IMR-90 (cell line): ENCODE measurements at regions not wholly inside any gene's neighbourhood (a gene's known extent, or its start where the extent isn't known, plus 50 kb on each side); places are given as distances from the start of the nearest gene placed in this dataset.

Source experiments
- ATAC-seq: fragments of 200-7000 bp; cut with Tn5 transposase; 2 replicates; pipeline ENCODE4 v1.9.1; 2020; ENCODE audit warnings: low read depth, mild to moderate bottlenecking, moderate library complexity
- BruUV-seq: library from RNA; stranded (reverse); fragments of 400-500 nt; replicated peaks from 2 replicates; lab custom pipeline; 2021; lab: Mats Ljungman, UMichigan
- CTCF ChIA-PET: fragments of 300-600 bp; formaldehyde crosslinking; extraction: SDS; loops from one replicate; lab custom pipeline; 2021; ENCODE audit warnings: antibody characterized with exemption; lab: Yijun Ruan, JAX
- POLR2A ChIA-PET: fragments of 300-600 bp; sonication (Branson Sonifier 250); formaldehyde crosslinking; loops from one replicate; lab custom pipeline; 2022; ENCODE audit warnings: antibody characterized with exemption; ENCODE audit not compliant: unreplicated experiment; lab: Charles Lee
- DNase-seq: peaks from one replicate; pipeline ENCODE4 v3.0.0; 2013
- H2AFZ ChIP-seq: replicated peaks from 2 replicates; pipeline ENCODE3; 2013; ENCODE audit warnings: low read length, mild to moderate bottlenecking; ENCODE audit not compliant: poor library complexity
- H2AK5ac ChIP-seq: 2 replicates; pipeline ENCODE4 v1.6.1; 2013; ENCODE audit warnings: low read depth, low read length, inconsistent platforms
- H2AK9ac ChIP-seq: replicated peaks from 2 replicates; pipeline ENCODE3; 2013; ENCODE audit warnings: mild to moderate bottlenecking, low read depth, low read length, moderate library complexity; ENCODE audit not compliant: poor library complexity
- H2BK120ac ChIP-seq: 2 replicates; pipeline ENCODE4 v1.6.1; 2013; ENCODE audit warnings: low read depth, low read length, inconsistent platforms
- H2BK15ac ChIP-seq: 3 replicates; pipeline ENCODE4 v1.6.1; 2013; ENCODE audit warnings: low read depth, low read length, inconsistent platforms
- H2BK20ac ChIP-seq: 2 replicates; pipeline ENCODE4 v1.6.1; 2013; ENCODE audit warnings: low read depth, mild to moderate bottlenecking, inconsistent platforms, low read length, moderate library complexity
- H2BK5ac ChIP-seq: 2 replicates; pipeline ENCODE4 v1.6.1; 2013; ENCODE audit warnings: mild to moderate bottlenecking, low read depth, low read length, inconsistent platforms; ENCODE audit not compliant: poor library complexity, severe bottlenecking
- H3K14ac ChIP-seq: replicated peaks from 2 replicates; pipeline ENCODE4 v1.6.1; 2013; ENCODE audit warnings: low read depth, low read length, inconsistent platforms
- H3K18ac ChIP-seq: 2 replicates; pipeline ENCODE4 v1.6.1; 2013; ENCODE audit warnings: low read depth, low read length, control low read depth
- H3K23ac ChIP-seq: 2 replicates; pipeline ENCODE4 v1.6.1; 2013; ENCODE audit warnings: low read depth, low read length, inconsistent platforms
- H3K27ac ChIP-seq: 2 replicates; pipeline ENCODE4 v1.5.1; 2013; ENCODE audit warnings: mild to moderate bottlenecking, control low read depth, low read length; ENCODE audit not compliant: insufficient read depth
- H3K27me3 ChIP-seq: 2 replicates; pipeline ENCODE4 v1.6.1; 2013; ENCODE audit warnings: low read length; ENCODE audit not compliant: control insufficient read depth, insufficient read depth
- H3K36me3 ChIP-seq: 2 replicates; pipeline ENCODE4 v1.6.1; 2013; ENCODE audit warnings: low read length, mixed read lengths; ENCODE audit not compliant: control insufficient read depth, insufficient read depth
- H3K4ac ChIP-seq: 2 replicates; pipeline ENCODE4 v1.6.1; 2013; ENCODE audit warnings: low read depth, low read length, inconsistent platforms
- H3K4me1 ChIP-seq: 2 replicates; pipeline ENCODE4 v1.6.1; 2013; ENCODE audit warnings: low read length, mixed read lengths; ENCODE audit not compliant: control insufficient read depth, insufficient read depth
- H3K4me2 ChIP-seq: 2 replicates; pipeline ENCODE4 v1.6.1; 2013; ENCODE audit warnings: low read depth, mild to moderate bottlenecking, control low read depth, low read length, moderate library complexity
- H3K4me3 ChIP-seq: 2 replicates; pipeline ENCODE4 v1.5.1; 2013; ENCODE audit warnings: low read depth, mild to moderate bottlenecking, control low read depth, low read length, moderate library complexity; ENCODE audit not compliant: insufficient read depth
- H3K56ac ChIP-seq: 2 replicates; pipeline ENCODE4 v1.6.1; 2013; ENCODE audit warnings: low read length, inconsistent platforms; ENCODE audit not compliant: insufficient read depth; ENCODE audit errors: extremely low read depth
- H3K79me1 ChIP-seq, 2 experiments: 2 replicates each; pipeline ENCODE4 v1.6.1; 2013; ENCODE audit warnings: low read length in 2 of 2, inconsistent platforms in 1 of 2, low read depth in 1 of 2
- H3K9ac ChIP-seq: 2 replicates; pipeline ENCODE4 v1.6.1; 2013; ENCODE audit warnings: low read depth, low read length, control low read depth
- H3K9me1 ChIP-seq: 2 replicates; pipeline ENCODE4 v1.6.1; 2013; ENCODE audit warnings: low read length, inconsistent platforms; ENCODE audit not compliant: insufficient read depth
- H3K9me3 ChIP-seq: 2 replicates; pipeline ENCODE4 v1.6.1; 2013; ENCODE audit warnings: low read length; ENCODE audit not compliant: control insufficient read depth, insufficient read depth
- H4K20me1 ChIP-seq: 2 replicates; pipeline ENCODE4 v1.6.1; 2013; ENCODE audit warnings: low read length, inconsistent platforms; ENCODE audit not compliant: insufficient read depth
- H4K5ac ChIP-seq: 2 replicates; pipeline ENCODE4 v1.6.1; 2013; ENCODE audit warnings: mild to moderate bottlenecking, low read depth, low read length, control low read depth
- H4K8ac ChIP-seq, 2 experiments: 2 replicates each; pipeline ENCODE4 v1.6.1; 2013; ENCODE audit warnings: low read depth in 2 of 2, low read length in 2 of 2, control low read depth in 1 of 2, inconsistent platforms in 1 of 2
- H4K91ac ChIP-seq: 2 replicates; pipeline ENCODE4 v1.6.1; 2013; ENCODE audit warnings: low read depth, low read length, inconsistent platforms; ENCODE audit not compliant: insufficient read depth
- BHLHE40 ChIP-seq: fragments of 150-350 bp; IDR thresholded peaks from 2 replicates; pipeline ENCODE4 v1.6.1; 2016; ENCODE audit warnings: mild to moderate bottlenecking, low read depth, low read length
- CEBPB ChIP-seq: IDR thresholded peaks from 2 replicates; pipeline ENCODE4 v1.6.1; 2012; ENCODE audit warnings: low read depth, low read length, improper control_type of control experiment
- CHD1 ChIP-seq: IDR thresholded peaks from 2 replicates; pipeline ENCODE4 v1.6.1; 2012; ENCODE audit warnings: low read depth, low read length, improper control_type of control experiment
- ELK1 ChIP-seq: fragments of 150-350 bp; IDR thresholded peaks from 2 replicates; pipeline ENCODE4 v1.6.1; 2016; ENCODE audit warnings: low read depth, mild to moderate bottlenecking, low read length, moderate library complexity, borderline replicate concordance
- MAFK ChIP-seq: IDR thresholded peaks from 2 replicates; pipeline ENCODE4 v1.6.1; 2012; ENCODE audit warnings: low read depth, low read length, improper control_type of control experiment
- MXI1 ChIP-seq: IDR thresholded peaks from 2 replicates; pipeline ENCODE4 v1.6.1; 2012; ENCODE audit warnings: low read depth, mild to moderate bottlenecking, low read length, moderate library complexity, borderline replicate concordance
- NFE2L2 ChIP-seq: fragments of 150-350 bp; IDR thresholded peaks from 2 replicates; pipeline ENCODE4 v1.6.1; 2016; ENCODE audit warnings: low read depth, mild to moderate bottlenecking, low read length
- POLR2A ChIP-seq: IDR thresholded peaks from 2 replicates; pipeline ENCODE4 v1.6.1; 2012; ENCODE audit warnings: mild to moderate bottlenecking, low read depth, low read length
- RAD21 ChIP-seq: IDR thresholded peaks from 2 replicates; pipeline ENCODE4 v1.6.1; 2012; ENCODE audit warnings: low read length, improper control_type of control experiment
- RCOR1 ChIP-seq: IDR thresholded peaks from 2 replicates; pipeline ENCODE4 v1.6.1; 2012; ENCODE audit warnings: mild to moderate bottlenecking, low read length, improper control_type of control experiment; ENCODE audit not compliant: insufficient replicate concordance
- RFX5 ChIP-seq: IDR thresholded peaks from 2 replicates; pipeline ENCODE4 v1.8.0; 2012; ENCODE audit warnings: low read depth, mild to moderate bottlenecking, low read length, moderate library complexity
- WGBS, 2 experiments: methylation state at CpG; one replicate each; pipeline versions ENCODE4 v1.1.5 to v1.1.7; 2013; ENCODE audit warnings: missing lambda C conversion rate in 2 of 2; ENCODE audit not compliant: insufficient read length in 1 of 2; ENCODE audit errors: extremely low coverage in 2 of 2; 5-methylcytosine and 5-hydroxymethylcytosine counted together
- dilution Hi-C: fragments of 300-500 bp; cut with HindIII; formaldehyde crosslinking; loops from one replicate; pipeline ENCODE4 v1.14.3; 2018; ENCODE audit warnings: low sequenced_read_pairs; ENCODE audit not compliant: unreplicated experiment
- in situ Hi-C: fragments of 300-500 bp; cut with MboI; formaldehyde crosslinking; loops from 3 replicates; pipeline ENCODE4 v1.14.3; 2019; ENCODE audit warnings: low sequenced_read_pairs, inconsistent platforms, mixed read lengths
- intact Hi-C: fragments of 100-400 bp; cut with micrococcal nuclease; formaldehyde crosslinking; loops from 2 replicates; pipeline ENCODE4 v1.10.0; 2022
- TF ChIP-seq, protein P1 (sequence below): fragments of 150-350 bp; IDR thresholded peaks from 2 replicates; pipeline ENCODE4 v1.6.1; 2017; ENCODE audit warnings: mild to moderate bottlenecking, antibody characterized with exemption, low read length, low read depth

- no peak overlapping the region for H2BK20ac ChIP-seq
- H3K18ac ChIP-seq, result no peak overlapping the region
- H3K4me1 ChIP-seq, result no peaks in the 10 kb centered on the region
- TF ChIP-seq, protein P1, sequence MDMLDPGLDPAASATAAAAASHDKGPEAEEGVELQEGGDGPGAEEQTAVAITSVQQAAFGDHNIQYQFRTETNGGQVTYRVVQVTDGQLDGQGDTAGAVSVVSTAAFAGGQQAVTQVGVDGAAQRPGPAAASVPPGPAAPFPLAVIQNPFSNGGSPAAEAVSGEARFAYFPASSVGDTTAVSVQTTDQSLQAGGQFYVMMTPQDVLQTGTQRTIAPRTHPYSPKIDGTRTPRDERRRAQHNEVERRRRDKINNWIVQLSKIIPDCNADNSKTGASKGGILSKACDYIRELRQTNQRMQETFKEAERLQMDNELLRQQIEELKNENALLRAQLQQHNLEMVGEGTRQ, result no peak
- TF ChIP-seq RCOR1 (no peak), BHLHE40 (no peak), MXI1 (no peak), CEBPB (no peak), MAFK (no peak), NFE2L2 (no peak), CHD1 (no peak), POLR2A (no peak), RFX5 (no peak), RAD21 (no peak), ELK1 (no peak)
- DNase-seq (no peak), ATAC-seq (no peak)
- no peaks in the 10 kb centered on the region for H3K9me3 ChIP-seq
- no TSS peak for BruUV-seq
- H2BK5ac ChIP-seq, result no peak overlapping the region
- H3K79me1 ChIP-seq, result no peaks in the 10 kb centered on the region
- no peak overlapping the region for H3K27ac ChIP-seq
- dilution Hi-C loops (no loop called here), in situ Hi-C loops (no loop called here), intact Hi-C loops (no loop called here)
- H3K36me3 ChIP-seq, result no peaks in the 10 kb centered on the region
- H4K91ac ChIP-seq, result no peak overlapping the region
- H4K5ac ChIP-seq, result no peak overlapping the region
- no peaks in the 10 kb centered on the region for H4K20me1 ChIP-seq
- 33% methylated on average over 1 of the region's 2 CpGs; no CpG with 5 or more reads in 1 of the 2 experiments for WGBS, 2 experiments
- no peak overlapping the region for H2BK15ac ChIP-seq
- H3K4me3 ChIP-seq, result no peak overlapping the region
- ChIA-PET POLR2A (no interaction called here), CTCF (no interaction called here)
- no peak overlapping the region for H2AK9ac ChIP-seq
- no peak overlapping the region for H3K4me2 ChIP-seq
- no peak overlapping the region for H2AFZ ChIP-seq
- no peaks in the 10 kb centered on the region for H3K9me1 ChIP-seq
- H2BK120ac ChIP-seq, result no peak overlapping the region
- H3K14ac ChIP-seq, result no peak overlapping the region
- H3K56ac ChIP-seq, result no peak overlapping the region
- no peak overlapping the region for H4K8ac ChIP-seq
- H3K23ac ChIP-seq, result no peak overlapping the region
- H3K4ac ChIP-seq, result no peak overlapping the region
- H3K9ac ChIP-seq, result no peak overlapping the region
- H3K27me3 ChIP-seq, result no peaks in the 10 kb centered on the region
- no peak overlapping the region for H2AK5ac ChIP-seq
Measured at GRCh38 chr7:132678656-132679055, 102.4 kb upstream of the PLXNA4 start.
